ENCODE measurements at regions not wholly inside any gene's neighbourhood (a gene's known extent, or its start where the extent isn't known, plus 50 kb on each side); places are given as distances from the start of the nearest gene placed in this dataset.

DNA sequence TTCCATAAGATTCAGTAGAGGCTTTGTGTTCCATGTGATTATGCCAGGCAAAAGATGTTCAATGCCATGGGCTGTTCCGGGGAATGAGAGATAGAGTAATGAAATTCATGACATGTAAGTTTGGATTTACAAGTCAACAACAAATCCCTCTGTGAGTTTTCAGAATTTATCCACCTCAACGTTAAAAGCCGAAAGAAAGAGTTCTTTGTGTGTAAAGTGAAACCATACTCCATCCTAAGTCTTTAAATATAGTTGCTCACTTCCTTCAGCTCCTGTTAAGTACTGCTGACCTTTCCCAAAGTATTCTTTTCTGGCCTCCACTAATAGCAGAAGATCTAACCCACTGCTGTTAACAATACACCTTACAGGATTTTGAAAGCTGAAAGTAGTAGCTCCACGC, 190.0 kb downstream of the TMX1 start:
- TF ChIP-seq CTCF (IDR thresholded peaks at IDR 0.05; ENCODE audit: insufficient read depth, low read length, poor library complexity, severe bottlenecking), result no peak
- TF ChIP-seq EZH2phosphoT487 (conservative IDR thresholded peaks at IDR 0.05; ENCODE audit: low read length), result no peak
